HepG2 (cell line): ENCODE measurements at regions not wholly inside any gene's neighbourhood (a gene's known extent, or its start where the extent isn't known, plus 50 kb on each side); places are given as distances from the start of the nearest gene placed in this dataset.
"Not testable (repeated sequence)": the region's sequence is repeated elsewhere in the genome, so short reads cannot be mapped to it uniquely, and the experiment has no call there.

Experiments used
- THYN1 ChIP-seq: sonication (generic); formaldehyde crosslinking; IDR thresholded peaks from 2 replicates; pipeline ENCODE4 v1.8.1; 2023; ENCODE audit warnings: low read depth, mild to moderate bottlenecking, moderate library complexity, missing genetic modification reagents, borderline replicate concordance
- TP53 ChIP-seq: sonication (generic); formaldehyde crosslinking; conservative IDR thresholded peaks from 2 replicates; pipeline ENCODE4 v1.4.0; 2020; ENCODE audit warnings: missing genetic modification reagents

GRCh38 chr13:104605435-104605834, 1539.2 kb upstream of the SLC10A2 start:
- not testable (repeated sequence) for TF ChIP-seq THYN1, TP53
